CD4-positive, alpha-beta T cell treated with Interleukin-17A for 4 hours (primary cell): ENCODE measurements at regions not wholly inside any gene's neighbourhood (a gene's known extent, or its start where the extent isn't known, plus 50 kb on each side); places are given as distances from the start of the nearest gene placed in this dataset.

Source experiments
- DNase-seq: peaks from one replicate; pipeline ENCODE4 v3.0.0-alpha.2; 2020; ENCODE audit warnings: mixed read lengths

- DNase-seq = no peak
Measured at GRCh38 chr2:151156431-151156830, 105.2 kb downstream of the RBM43 start.

GRCh38 chr2:151153601-151154000, 108.1 kb downstream of the RBM43 start:
- no peak for DNase-seq

DNA sequence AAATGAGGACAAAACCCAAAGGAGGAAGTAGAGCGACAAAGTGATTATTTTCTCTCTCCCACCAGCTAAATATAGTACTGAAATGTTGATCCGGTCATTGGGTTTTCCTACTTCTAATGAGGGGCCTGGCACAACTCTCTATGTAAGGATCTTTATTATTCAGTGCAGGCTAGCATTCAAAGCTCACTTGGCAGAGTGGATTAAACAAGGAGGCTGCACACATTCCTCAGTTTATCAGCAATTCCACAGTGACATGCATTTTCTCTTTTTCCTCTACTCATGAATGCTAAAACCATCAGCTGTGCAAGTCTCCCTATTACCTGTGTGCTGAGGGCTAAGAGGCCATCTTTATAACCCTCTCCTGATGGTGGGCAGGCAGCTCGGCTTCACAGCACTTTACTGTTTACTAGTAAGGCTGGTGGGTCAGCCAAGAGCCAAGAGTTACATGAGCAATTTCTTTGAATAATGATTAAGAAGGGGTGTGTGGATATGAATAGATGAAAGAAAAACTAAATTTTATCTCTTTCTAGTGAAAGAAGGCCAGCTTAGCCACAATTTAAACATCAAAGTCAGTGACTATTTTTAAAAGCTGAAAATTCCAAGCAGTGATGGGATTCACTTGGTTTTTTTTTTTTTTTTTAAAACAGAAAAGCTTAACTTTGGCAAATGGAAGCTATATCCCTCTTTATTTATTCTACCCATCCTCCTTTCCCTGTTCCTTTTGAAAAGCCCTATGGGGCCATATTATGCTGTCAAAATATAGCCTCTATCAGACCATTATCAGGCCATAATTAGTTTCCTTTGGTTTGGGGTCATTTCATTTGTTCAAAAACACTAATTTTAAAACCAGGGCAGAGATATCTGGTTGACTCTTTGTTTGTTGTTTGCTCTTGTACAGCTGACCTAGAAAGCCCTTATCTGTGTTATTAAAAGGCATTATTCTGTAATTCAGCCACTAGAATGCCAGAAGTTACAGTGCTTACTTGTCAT, 111.0 kb downstream of the RBM43 start:
- no peak for DNase-seq

- DNase-seq = no peak
Measured at GRCh38 chr2:151138507-151138906, 123.2 kb downstream of the RBM43 start.

DNA sequence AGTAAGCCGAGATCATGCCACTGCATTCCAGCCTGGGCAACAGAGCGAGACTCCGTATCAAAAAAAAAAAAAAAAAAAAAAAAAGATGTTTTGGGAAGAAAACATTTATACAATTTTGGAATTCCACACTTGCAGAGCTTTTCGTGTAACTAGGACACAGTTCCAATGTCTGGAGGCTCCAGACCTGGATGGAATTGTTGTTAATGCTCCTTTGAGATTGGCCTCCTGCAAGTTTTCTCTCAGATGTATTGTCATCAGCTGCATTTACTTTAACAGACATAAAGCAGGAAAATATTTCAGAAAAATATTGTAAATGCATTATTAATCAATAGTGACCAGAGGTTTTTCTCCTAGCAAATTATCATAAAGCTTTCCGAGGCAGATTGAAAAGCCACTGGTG, 124.1 kb downstream of the RBM43 start:
- no peak for DNase-seq

DNA sequence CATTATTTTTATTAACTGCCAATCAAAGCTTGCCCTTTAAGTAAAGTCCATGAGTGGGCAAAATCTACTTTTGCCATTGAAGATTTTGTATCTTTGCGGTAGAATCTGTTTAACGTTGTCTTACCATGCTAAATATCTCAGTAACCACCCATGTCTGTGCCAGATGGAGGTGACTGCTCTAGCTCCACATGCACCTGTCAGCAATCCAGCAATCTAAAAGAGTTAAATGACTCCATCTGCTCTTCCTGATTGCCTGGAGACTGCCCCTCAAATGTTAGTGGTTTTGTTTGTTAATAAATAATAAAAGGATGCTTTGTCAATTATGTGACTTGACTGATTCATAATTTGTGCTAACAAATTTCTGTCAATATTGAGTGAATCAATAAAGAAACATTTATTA, 141.7 kb downstream of the RBM43 start:
- no peak for DNase-seq

- DNase-seq = no peak
Measured at GRCh38 chr2:151119374-151119773, 142.3 kb downstream of the RBM43 start.

GRCh38 chr2:151118269-151118668, 143.4 kb downstream of the RBM43 start:
- DNase-seq = no peak

GRCh38 chr2:151114874-151115273, 146.8 kb downstream of the RBM43 start:
- no peak for DNase-seq

DNA sequence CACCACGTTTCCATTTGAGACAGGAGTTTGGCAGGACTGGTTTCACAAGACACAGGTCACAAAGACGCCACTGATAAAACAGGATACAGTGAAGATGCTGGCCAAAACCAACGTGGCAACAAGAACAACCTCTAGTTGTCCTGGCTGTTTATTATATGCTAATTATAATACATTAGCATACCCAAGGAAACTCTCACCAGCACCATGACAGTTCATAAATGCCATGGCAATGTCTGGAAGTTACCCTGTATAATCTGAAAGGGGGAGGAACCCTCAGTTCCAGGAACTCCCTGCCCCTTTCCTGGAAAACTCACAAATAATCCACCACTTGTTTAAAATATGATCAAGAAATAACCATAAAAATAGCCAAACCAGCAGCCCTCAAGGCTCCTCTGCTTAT, 148.3 kb downstream of the RBM43 start:
- DNase-seq = no peak

DNA sequence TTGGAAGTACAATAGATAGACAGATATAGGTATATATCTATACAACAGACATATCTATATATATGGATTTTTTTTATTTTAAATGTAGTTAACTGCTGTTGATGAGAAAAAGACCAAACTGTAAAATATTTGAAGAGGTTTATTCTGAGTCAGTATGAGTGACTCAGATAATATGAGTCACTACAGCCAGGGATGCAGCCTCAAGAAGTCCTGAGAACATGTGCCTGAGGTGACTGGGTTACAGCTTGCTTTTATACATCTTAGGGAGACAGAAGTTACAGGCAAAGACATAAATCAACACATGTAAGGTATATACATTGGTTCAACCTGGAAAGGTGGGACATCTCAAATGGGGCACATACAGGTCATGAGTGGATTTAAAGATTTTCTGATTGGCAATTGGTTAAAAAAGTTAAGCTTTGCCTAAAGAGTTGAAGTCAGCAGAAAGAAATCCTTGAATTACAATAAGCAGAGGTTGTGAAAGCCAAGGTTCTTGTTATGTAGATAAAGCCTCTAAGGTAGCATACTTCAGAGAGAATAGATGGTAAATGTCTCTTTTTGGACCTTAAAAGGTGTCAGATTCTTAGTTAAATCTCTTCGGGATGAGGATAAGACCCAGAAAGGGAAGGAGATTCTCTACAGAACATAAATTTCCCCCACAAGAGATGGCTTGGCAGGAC, 149.9 kb downstream of the RBM43 start:
- DNase-seq = no peak

GRCh38 chr2:151106805-151107506, 154.7 kb downstream of the RBM43 start:
- no peak for DNase-seq

DNA sequence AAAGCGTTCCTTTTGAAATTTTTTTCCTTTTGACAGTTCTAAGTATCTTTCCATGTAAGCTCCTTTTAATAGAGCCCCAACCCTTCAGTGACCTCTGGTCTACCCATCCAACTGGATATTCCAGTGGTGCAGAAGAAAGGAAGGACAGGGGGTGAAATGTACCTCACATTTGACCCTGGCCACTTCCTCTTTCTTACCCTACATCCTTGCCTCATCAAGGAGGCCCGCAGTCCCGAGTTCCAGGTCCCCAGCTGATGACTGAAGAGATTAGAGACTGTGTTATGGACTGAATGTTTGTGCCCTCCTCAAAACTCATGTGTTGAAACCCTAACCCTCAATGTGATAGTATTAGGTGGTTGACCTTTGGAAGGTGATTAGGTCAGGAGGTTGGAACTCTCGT, 158.1 kb downstream of the RBM43 start:
- no peak for DNase-seq

- no peak for DNase-seq
Measured at GRCh38 chr2:151102226-151102625, 159.4 kb downstream of the RBM43 start.

GRCh38 chr2:151098841-151099240, 162.8 kb downstream of the RBM43 start:
- DNase-seq = no peak

- DNase-seq = no peak
Measured at GRCh38 chr2:151097895-151098294, 163.8 kb downstream of the RBM43 start.

DNA sequence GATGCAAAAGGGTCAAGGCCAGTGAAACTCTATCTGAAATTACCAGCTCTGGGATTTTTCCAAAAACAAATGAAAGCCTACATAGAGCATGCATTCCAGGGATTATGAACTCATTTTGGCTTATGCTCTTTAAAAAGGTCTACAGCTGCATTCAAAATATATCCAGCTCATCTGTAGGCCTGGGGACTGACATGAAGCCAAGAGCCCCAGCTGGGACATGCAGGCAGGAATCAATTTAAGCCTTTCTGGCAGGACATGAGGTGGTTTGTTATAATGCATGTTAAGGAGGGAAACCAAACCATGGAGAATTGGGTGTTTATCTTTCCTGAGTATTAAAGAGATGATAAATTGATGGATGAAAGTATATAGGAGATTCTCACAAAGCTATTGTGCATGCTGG, 164.5 kb downstream of the RBM43 start:
- DNase-seq = no peak

DNA sequence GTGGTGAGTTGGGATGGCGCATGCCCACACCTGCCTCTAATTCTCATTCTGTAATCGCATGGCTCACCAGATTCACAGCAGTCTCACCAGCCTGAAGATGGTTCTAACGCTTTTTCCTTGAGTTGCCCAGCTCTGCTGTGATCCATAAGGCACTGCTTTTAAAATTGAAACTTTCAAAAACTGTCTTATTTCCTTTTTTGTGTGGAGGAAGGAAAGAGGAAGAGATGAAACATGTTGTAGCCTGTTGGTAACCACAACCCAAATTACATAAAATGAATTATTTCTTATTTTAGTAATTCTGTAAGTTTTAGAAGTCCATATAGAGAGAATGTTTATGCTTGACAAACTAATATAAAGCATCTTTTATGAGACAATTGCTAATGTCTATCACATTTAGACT, 165.4 kb downstream of the RBM43 start:
- DNase-seq = no peak

GRCh38 chr2:151095463-151095862, 166.2 kb downstream of the RBM43 start:
- no peak for DNase-seq

GRCh38 chr2:151091583-151091982, 170.1 kb downstream of the RBM43 start:
- DNase-seq = no peak

GRCh38 chr2:151087377-151087776, 174.3 kb downstream of the RBM43 start:
- no peak for DNase-seq

DNA sequence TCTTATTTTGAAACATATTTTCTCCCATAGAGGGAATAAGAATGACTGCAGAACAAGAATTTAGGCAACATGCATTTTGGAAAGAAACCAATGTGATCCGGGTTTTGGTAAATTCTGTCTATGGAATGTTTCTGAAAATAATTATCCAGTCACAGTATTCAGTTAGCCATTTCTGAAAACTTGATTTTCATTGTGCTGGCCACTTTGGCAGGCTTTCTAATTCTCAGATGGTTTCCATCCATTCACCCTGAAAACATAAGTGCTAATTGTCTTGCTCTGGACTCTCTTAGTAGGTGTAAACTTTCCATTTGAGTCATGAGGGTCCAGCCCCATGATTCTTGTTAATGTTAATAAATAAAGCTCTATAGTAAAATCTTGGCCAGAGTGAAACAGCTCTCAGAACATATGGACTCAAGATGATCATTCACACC, 176.5 kb downstream of the RBM43 start:
- no peak for DNase-seq
